Neural crest cell (in vitro differentiated cells): ENCODE measurements at regions not wholly inside any gene's neighbourhood (a gene's known extent, or its start where the extent isn't known, plus 50 kb on each side); places are given as distances from the start of the nearest gene placed in this dataset.

Source experiments
- DNase-seq: peaks from one replicate; pipeline ENCODE4 v3.0.0; 2021; ENCODE audit warnings: low read depth, mixed read lengths, low spot score
- H3K27ac Mint-ChIP-seq: one replicate; pipeline ENCODE4 v1.8.0; 2021; ENCODE audit warnings: mild to moderate bottlenecking, mixed read lengths; ENCODE audit not compliant: unreplicated experiment
- H3K27me3 Mint-ChIP-seq: 2 replicates; pipeline ENCODE4 v1.8.0; 2021; ENCODE audit warnings: low read depth, mild to moderate bottlenecking, mixed read lengths
- H3K36me3 Mint-ChIP-seq: 2 replicates; pipeline ENCODE4 v1.8.0; 2021; ENCODE audit warnings: low read depth, mild to moderate bottlenecking, mixed read lengths
- H3K4me1 Mint-ChIP-seq: 2 replicates; pipeline ENCODE4 v1.8.0; 2021; ENCODE audit warnings: mixed read lengths
- H3K4me3 Mint-ChIP-seq: one replicate; pipeline ENCODE4 v1.8.0; 2021; ENCODE audit warnings: mild to moderate bottlenecking, mixed read lengths
- H3K9me3 Mint-ChIP-seq: 2 replicates; pipeline ENCODE4 v1.8.0; 2021; ENCODE audit warnings: mixed read lengths
- TF ChIP-seq, protein P1 (sequence below): fragments of 200-600 bp; sonication (generic); conservative IDR thresholded peaks from 2 replicates; pipeline ENCODE4 v1.5.0; 2021; ENCODE audit warnings: antibody characterized with exemption, mild to moderate bottlenecking

DNA sequence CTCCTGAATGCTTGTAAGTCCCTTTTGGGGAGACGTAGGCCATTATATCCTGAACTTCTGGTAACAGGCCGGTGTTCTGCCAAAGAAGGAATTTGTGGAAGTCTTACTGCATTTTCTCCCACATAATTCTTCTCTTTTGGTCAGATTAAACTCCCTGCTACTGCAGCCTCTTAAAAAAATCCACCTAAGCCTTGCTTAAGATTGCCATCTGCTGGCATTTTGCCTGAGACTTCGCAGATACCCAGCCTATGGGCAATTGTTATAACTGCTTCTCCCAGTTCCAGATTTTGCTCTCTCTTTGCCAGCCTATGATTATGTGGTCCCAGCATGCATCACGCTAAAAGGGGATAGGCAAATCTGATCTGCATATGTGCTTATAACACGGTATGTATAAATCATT lies 391.6 kb upstream of the CHD1 start:
- H3K4me3 Mint-ChIP-seq = no peak overlapping the region
- H3K36me3 Mint-ChIP-seq = no peaks in the 10 kb centered on the region
- TF ChIP-seq, protein P1, sequence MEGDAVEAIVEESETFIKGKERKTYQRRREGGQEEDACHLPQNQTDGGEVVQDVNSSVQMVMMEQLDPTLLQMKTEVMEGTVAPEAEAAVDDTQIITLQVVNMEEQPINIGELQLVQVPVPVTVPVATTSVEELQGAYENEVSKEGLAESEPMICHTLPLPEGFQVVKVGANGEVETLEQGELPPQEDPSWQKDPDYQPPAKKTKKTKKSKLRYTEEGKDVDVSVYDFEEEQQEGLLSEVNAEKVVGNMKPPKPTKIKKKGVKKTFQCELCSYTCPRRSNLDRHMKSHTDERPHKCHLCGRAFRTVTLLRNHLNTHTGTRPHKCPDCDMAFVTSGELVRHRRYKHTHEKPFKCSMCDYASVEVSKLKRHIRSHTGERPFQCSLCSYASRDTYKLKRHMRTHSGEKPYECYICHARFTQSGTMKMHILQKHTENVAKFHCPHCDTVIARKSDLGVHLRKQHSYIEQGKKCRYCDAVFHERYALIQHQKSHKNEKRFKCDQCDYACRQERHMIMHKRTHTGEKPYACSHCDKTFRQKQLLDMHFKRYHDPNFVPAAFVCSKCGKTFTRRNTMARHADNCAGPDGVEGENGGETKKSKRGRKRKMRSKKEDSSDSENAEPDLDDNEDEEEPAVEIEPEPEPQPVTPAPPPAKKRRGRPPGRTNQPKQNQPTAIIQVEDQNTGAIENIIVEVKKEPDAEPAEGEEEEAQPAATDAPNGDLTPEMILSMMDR = no peak
- H3K9me3 Mint-ChIP-seq = peaks cover 4% of the 10 kb centered on the region
- H3K27me3 Mint-ChIP-seq = no peaks in the 10 kb centered on the region
- no peak for DNase-seq
- peaks cover 7% of the 10 kb centered on the region for H3K4me1 Mint-ChIP-seq
- H3K27ac Mint-ChIP-seq = no peak overlapping the region

DNA sequence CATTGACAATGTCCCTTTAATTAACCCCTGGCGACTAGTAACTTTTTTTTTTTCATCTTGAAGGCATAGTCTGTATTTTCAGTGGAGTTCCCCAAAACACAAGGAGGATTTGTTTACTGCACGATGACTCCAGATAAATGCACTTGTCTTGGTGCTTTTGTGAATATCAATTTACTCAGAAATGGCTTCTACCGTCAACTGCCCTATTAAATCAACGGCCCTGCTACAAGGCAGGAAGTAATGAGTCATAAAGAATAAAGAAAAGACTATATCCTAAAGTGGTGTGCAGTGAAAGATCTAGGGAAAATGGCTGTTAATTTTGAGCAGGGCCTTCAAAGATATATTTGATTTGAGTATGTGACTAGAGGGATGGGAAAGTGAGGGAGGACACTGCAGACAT lies 388.3 kb upstream of the CHD1 start:
- DNase-seq = no peak
- H3K27ac Mint-ChIP-seq = peak overlapping the region; percentile 77
- peaks cover 7% of the 10 kb centered on the region for H3K4me1 Mint-ChIP-seq
- no peaks in the 10 kb centered on the region for H3K27me3 Mint-ChIP-seq
- H3K36me3 Mint-ChIP-seq = no peaks in the 10 kb centered on the region
- H3K4me3 Mint-ChIP-seq = no peak overlapping the region
- TF ChIP-seq, protein P1 = no peak
- H3K9me3 Mint-ChIP-seq = peaks cover 4% of the 10 kb centered on the region

DNA sequence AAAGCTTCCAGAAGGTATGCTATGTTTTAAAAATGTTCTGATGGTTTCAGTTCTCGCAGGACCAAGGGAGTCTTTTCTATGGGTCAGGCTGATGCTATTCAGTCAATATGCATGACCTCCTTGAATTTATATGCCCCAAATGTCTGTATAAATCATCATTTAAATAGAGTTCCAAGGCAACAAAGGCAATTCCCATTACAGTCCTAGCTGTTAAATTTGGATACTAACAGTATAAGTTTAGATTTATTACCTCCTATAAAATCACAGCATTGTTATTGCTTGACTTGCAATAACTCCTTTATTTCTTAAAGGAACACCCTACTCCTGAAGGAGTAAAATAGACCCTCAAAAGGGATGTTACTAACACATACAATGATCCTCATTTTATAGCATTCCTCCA lies 387.7 kb upstream of the CHD1 start:
- H3K27ac Mint-ChIP-seq = no peak overlapping the region
- peaks cover 4% of the 10 kb centered on the region for H3K9me3 Mint-ChIP-seq
- TF ChIP-seq, protein P1 = no peak
- H3K27me3 Mint-ChIP-seq = no peaks in the 10 kb centered on the region
- H3K4me3 Mint-ChIP-seq = no peak overlapping the region
- no peaks in the 10 kb centered on the region for H3K36me3 Mint-ChIP-seq
- H3K4me1 Mint-ChIP-seq = peaks cover 7% of the 10 kb centered on the region
- no peak for DNase-seq

DNA sequence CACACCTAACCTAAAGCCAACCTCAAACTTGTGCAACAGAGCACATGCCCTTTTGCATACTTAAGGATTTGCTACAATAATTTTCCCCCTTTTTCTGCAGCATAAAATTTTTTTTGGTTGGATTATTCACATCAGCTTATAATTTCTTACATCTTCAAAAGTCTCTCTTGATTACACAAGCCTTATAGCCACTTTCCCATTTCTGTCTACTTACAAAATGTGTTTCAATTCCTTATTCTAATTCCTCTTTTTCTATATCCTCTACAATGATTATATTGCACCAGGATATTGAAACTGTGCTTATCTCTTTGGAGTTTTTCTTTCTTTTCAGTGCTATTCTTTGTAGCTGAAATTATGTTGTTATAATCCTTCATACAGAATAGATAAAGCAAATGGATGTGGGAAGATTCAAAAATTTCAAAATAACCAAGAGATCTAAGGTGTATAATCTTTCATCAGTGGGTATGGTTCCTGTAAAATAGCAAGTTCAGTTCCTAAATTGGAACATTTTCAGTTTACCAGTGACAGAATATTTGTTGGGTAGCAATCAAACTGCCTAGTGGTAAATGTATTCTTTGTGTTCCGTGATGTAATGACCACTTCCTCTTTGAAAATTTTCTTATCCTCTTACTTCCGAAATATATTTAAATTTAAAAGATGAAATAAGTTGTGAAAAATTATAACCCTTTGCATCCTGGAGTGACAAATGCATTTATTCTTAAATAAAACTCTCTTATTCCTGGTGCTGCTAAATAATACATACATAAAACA lies 386.8 kb upstream of the CHD1 start:
- Mint-ChIP-seq H3K4me3 (no peak overlapping the region), H3K9me3 (peaks cover 4% of the 10 kb centered on the region), H3K4me1 (peaks cover 7% of the 10 kb centered on the region), H3K27ac (no peak overlapping the region), H3K36me3 (no peaks in the 10 kb centered on the region), H3K27me3 (no peaks in the 10 kb centered on the region)
- DNase-seq = no peak
- TF ChIP-seq, protein P1 = no peak

DNA sequence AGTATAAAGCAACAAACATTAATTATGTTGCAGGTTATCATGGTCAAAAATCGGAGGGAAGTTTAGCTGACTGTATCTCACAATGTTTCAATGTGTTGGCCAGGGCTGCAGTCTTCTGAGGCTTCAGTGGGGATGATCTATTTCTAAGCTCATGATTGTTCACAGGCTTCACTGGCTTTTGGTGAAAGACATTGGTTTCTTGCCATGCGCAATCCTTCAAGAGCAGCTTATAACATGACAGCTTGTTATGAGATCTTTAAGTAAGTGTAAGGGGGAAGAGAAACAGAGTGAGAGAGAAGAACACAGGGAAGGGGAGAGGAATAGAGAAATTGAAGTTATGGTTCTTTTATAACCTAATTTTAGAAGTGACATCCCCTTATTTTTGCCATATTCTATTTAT lies 385.9 kb upstream of the CHD1 start:
- Mint-ChIP-seq H3K4me1 (peaks cover 7% of the 10 kb centered on the region), H3K36me3 (no peaks in the 10 kb centered on the region), H3K27me3 (no peaks in the 10 kb centered on the region), H3K4me3 (no peak overlapping the region), H3K27ac (no peak overlapping the region), H3K9me3 (peaks cover 4% of the 10 kb centered on the region)
- no peak for DNase-seq
- TF ChIP-seq, protein P1 = no peak
